ENCODE measurements at regions not wholly inside any gene's neighbourhood (a gene's known extent, or its start where the extent isn't known, plus 50 kb on each side); places are given as distances from the start of the nearest gene placed in this dataset.
"Not testable (repeated sequence)": the region's sequence is repeated elsewhere in the genome, so short reads cannot be mapped to it uniquely, and the experiment has no call there.

GRCh38 chr5:145661737-145662485 is 173.2 kb downstream of the PRELID2 start:
- H3K27ac ChIP-seq (ENCODE audit: low read depth, low read length) = no peak overlapping the region

GRCh38 chr5:145660897-145661640 is 174.1 kb downstream of the PRELID2 start:
- Histone ChIP-seq H3K4me1 (ENCODE audit: control insufficient read depth in 5 of 5, insufficient read depth in 5 of 5, low read length in 5 of 5) (no peaks in the 10 kb centered on the region), H3K9me3 (ENCODE audit: control insufficient read depth in 5 of 5, low read length in 5 of 5) (peaks cover 0 to 3% (median 0%) of the 10 kb centered on the region in 5 donors), H3K36me3 (ENCODE audit: control insufficient read depth in 5 of 5, insufficient read depth in 5 of 5, low read length in 5 of 5) (no peaks in the 10 kb centered on the region), H3K27me3 (ENCODE audit: control insufficient read depth in 5 of 5, insufficient read depth in 4 of 5, low read length in 5 of 5) (no peaks in the 10 kb centered on the region), H3K9ac (ENCODE audit: low read length in 5 of 5) (no peak overlapping the region), H3K27ac (ENCODE audit: low read depth, low read length) (no peak overlapping the region), H3K4me3 (ENCODE audit: low read depth in 1 of 5, low read length in 5 of 5) (no peak overlapping the region)

More at GRCh38 chr5:145661737-145662485, 173.2 kb downstream of the PRELID2 start:
- H3K27me3 ChIP-seq (ENCODE audit: control insufficient read depth in 5 of 5, insufficient read depth in 4 of 5, low read length in 5 of 5) = no peaks in the 10 kb centered on the region
- H3K4me1 ChIP-seq (ENCODE audit: control insufficient read depth in 5 of 5, insufficient read depth in 5 of 5, low read length in 5 of 5) = no peaks in the 10 kb centered on the region
- H3K4me3 ChIP-seq (ENCODE audit: low read depth in 1 of 5, low read length in 5 of 5) = no peak overlapping the region
- no peak overlapping the region for H3K9ac ChIP-seq (ENCODE audit: low read length in 5 of 5)
- H3K9me3 ChIP-seq (ENCODE audit: control insufficient read depth in 5 of 5, low read length in 5 of 5) = no peaks in the 10 kb centered on the region
- no peaks in the 10 kb centered on the region for H3K36me3 ChIP-seq (ENCODE audit: control insufficient read depth in 5 of 5, insufficient read depth in 5 of 5, low read length in 5 of 5)

- Histone ChIP-seq H3K4me3 (ENCODE audit: low read depth in 1 of 5, low read length in 5 of 5) (no peak overlapping the region), H3K9me3 (ENCODE audit: control insufficient read depth in 5 of 5, low read length in 5 of 5) (peaks cover 0 to 5% (median 0%) of the 10 kb centered on the region in 5 donors), H3K27ac (ENCODE audit: low read depth, low read length) (no peak overlapping the region), H3K27me3 (ENCODE audit: control insufficient read depth in 5 of 5, insufficient read depth in 4 of 5, low read length in 5 of 5) (no peaks in the 10 kb centered on the region), H3K36me3 (ENCODE audit: control insufficient read depth in 5 of 5, insufficient read depth in 5 of 5, low read length in 5 of 5) (no peaks in the 10 kb centered on the region), H3K4me1 (ENCODE audit: control insufficient read depth in 5 of 5, insufficient read depth in 5 of 5, low read length in 5 of 5) (no peaks in the 10 kb centered on the region), H3K9ac (ENCODE audit: low read length in 5 of 5) (no peak overlapping the region)
Measured at GRCh38 chr5:145658435-145658834, 176.7 kb downstream of the PRELID2 start.

- H3K4me3 ChIP-seq (ENCODE audit: low read depth in 1 of 5, low read length in 5 of 5); H3K36me3 ChIP-seq (ENCODE audit: control insufficient read depth in 5 of 5, insufficient read depth in 5 of 5, low read length in 5 of 5); H3K27me3 ChIP-seq (ENCODE audit: control insufficient read depth in 5 of 5, insufficient read depth in 4 of 5, low read length in 5 of 5); H3K9ac ChIP-seq (ENCODE audit: low read length in 5 of 5); H3K9me3 ChIP-seq (ENCODE audit: control insufficient read depth in 5 of 5, low read length in 5 of 5); H3K27ac ChIP-seq (ENCODE audit: low read depth, low read length); H3K4me1 ChIP-seq (ENCODE audit: control insufficient read depth in 5 of 5, insufficient read depth in 5 of 5, low read length in 5 of 5): not testable (repeated sequence)
Measured at GRCh38 chr5:145652700-145653099, 182.4 kb downstream of the PRELID2 start.

- H3K4me3 ChIP-seq (ENCODE audit: low read depth in 1 of 5, low read length in 5 of 5); H3K4me1 ChIP-seq (ENCODE audit: control insufficient read depth in 5 of 5, insufficient read depth in 5 of 5, low read length in 5 of 5); H3K27ac ChIP-seq (ENCODE audit: low read depth, low read length); H3K9me3 ChIP-seq (ENCODE audit: control insufficient read depth in 5 of 5, low read length in 5 of 5); H3K9ac ChIP-seq (ENCODE audit: low read length in 5 of 5); H3K36me3 ChIP-seq (ENCODE audit: control insufficient read depth in 5 of 5, insufficient read depth in 5 of 5, low read length in 5 of 5); H3K27me3 ChIP-seq (ENCODE audit: control insufficient read depth in 5 of 5, insufficient read depth in 4 of 5, low read length in 5 of 5): not testable (repeated sequence)
Measured at GRCh38 chr5:145647137-145647536, 188.0 kb downstream of the PRELID2 start.

GRCh38 chr5:145643214-145643613 is 191.9 kb downstream of the PRELID2 start:
- not testable (repeated sequence) for H3K9ac ChIP-seq (ENCODE audit: low read length in 5 of 5); H3K27me3 ChIP-seq (ENCODE audit: control insufficient read depth in 5 of 5, insufficient read depth in 4 of 5, low read length in 5 of 5); H3K4me3 ChIP-seq (ENCODE audit: low read depth in 1 of 5, low read length in 5 of 5); H3K36me3 ChIP-seq (ENCODE audit: control insufficient read depth in 5 of 5, insufficient read depth in 5 of 5, low read length in 5 of 5); H3K27ac ChIP-seq (ENCODE audit: low read depth, low read length); H3K4me1 ChIP-seq (ENCODE audit: control insufficient read depth in 5 of 5, insufficient read depth in 5 of 5, low read length in 5 of 5); H3K9me3 ChIP-seq (ENCODE audit: control insufficient read depth in 5 of 5, low read length in 5 of 5)

- Histone ChIP-seq H3K4me1 (ENCODE audit: control insufficient read depth in 5 of 5, insufficient read depth in 5 of 5, low read length in 5 of 5) (no peaks in the 10 kb centered on the region), H3K4me3 (ENCODE audit: low read depth in 1 of 5, low read length in 5 of 5) (no peak overlapping the region), H3K9ac (ENCODE audit: low read length in 5 of 5) (no peak overlapping the region), H3K9me3 (ENCODE audit: control insufficient read depth in 5 of 5, low read length in 5 of 5) (no peaks in the 10 kb centered on the region), H3K27ac (ENCODE audit: low read depth, low read length) (no peak overlapping the region), H3K27me3 (ENCODE audit: control insufficient read depth in 5 of 5, insufficient read depth in 4 of 5, low read length in 5 of 5) (no peaks in the 10 kb centered on the region), H3K36me3 (ENCODE audit: control insufficient read depth in 5 of 5, insufficient read depth in 5 of 5, low read length in 5 of 5) (no peaks in the 10 kb centered on the region)
Measured at GRCh38 chr5:145637396-145637795, 197.7 kb downstream of the PRELID2 start.

GRCh38 chr5:145636371-145636770 is 198.8 kb downstream of the PRELID2 start:
- no peak overlapping the region for H3K27ac ChIP-seq (ENCODE audit: low read depth, low read length)
- H3K36me3 ChIP-seq (ENCODE audit: control insufficient read depth in 5 of 5, insufficient read depth in 5 of 5, low read length in 5 of 5) = no peaks in the 10 kb centered on the region
- H3K4me3 ChIP-seq (ENCODE audit: low read depth in 1 of 5, low read length in 5 of 5) = no peak overlapping the region
- H3K9ac ChIP-seq (ENCODE audit: low read length in 5 of 5) = no peak overlapping the region
- no peaks in the 10 kb centered on the region for H3K4me1 ChIP-seq (ENCODE audit: control insufficient read depth in 5 of 5, insufficient read depth in 5 of 5, low read length in 5 of 5)
- no peaks in the 10 kb centered on the region for H3K9me3 ChIP-seq (ENCODE audit: control insufficient read depth in 5 of 5, low read length in 5 of 5)
- H3K27me3 ChIP-seq (ENCODE audit: control insufficient read depth in 5 of 5, insufficient read depth in 4 of 5, low read length in 5 of 5) = no peaks in the 10 kb centered on the region

GRCh38 chr5:145633474-145633873 is 201.7 kb downstream of the PRELID2 start:
- no peak overlapping the region for H3K27ac ChIP-seq (ENCODE audit: low read depth, low read length)
- no peak overlapping the region for H3K4me3 ChIP-seq (ENCODE audit: low read depth in 1 of 5, low read length in 5 of 5)
- no peak overlapping the region for H3K9ac ChIP-seq (ENCODE audit: low read length in 5 of 5)
- no peaks in the 10 kb centered on the region for H3K36me3 ChIP-seq (ENCODE audit: control insufficient read depth in 5 of 5, insufficient read depth in 5 of 5, low read length in 5 of 5)
- no peaks in the 10 kb centered on the region for H3K27me3 ChIP-seq (ENCODE audit: control insufficient read depth in 5 of 5, insufficient read depth in 4 of 5, low read length in 5 of 5)
- H3K9me3 ChIP-seq (ENCODE audit: control insufficient read depth in 5 of 5, low read length in 5 of 5) = no peaks in the 10 kb centered on the region
- no peaks in the 10 kb centered on the region for H3K4me1 ChIP-seq (ENCODE audit: control insufficient read depth in 5 of 5, insufficient read depth in 5 of 5, low read length in 5 of 5)

- no peaks in the 10 kb centered on the region for H3K9me3 ChIP-seq (ENCODE audit: control insufficient read depth in 5 of 5, low read length in 5 of 5)
- no peaks in the 10 kb centered on the region for H3K4me1 ChIP-seq (ENCODE audit: control insufficient read depth in 5 of 5, insufficient read depth in 5 of 5, low read length in 5 of 5)
- no peak overlapping the region for H3K27ac ChIP-seq (ENCODE audit: low read depth, low read length)
- H3K27me3 ChIP-seq (ENCODE audit: control insufficient read depth in 5 of 5, insufficient read depth in 4 of 5, low read length in 5 of 5) = no peaks in the 10 kb centered on the region
- no peaks in the 10 kb centered on the region for H3K36me3 ChIP-seq (ENCODE audit: control insufficient read depth in 5 of 5, insufficient read depth in 5 of 5, low read length in 5 of 5)
- H3K9ac ChIP-seq (ENCODE audit: low read length in 5 of 5) = no peak overlapping the region
- no peak overlapping the region for H3K4me3 ChIP-seq (ENCODE audit: low read depth in 1 of 5, low read length in 5 of 5)
Measured at GRCh38 chr5:145632701-145633100, 202.4 kb downstream of the PRELID2 start.
